ENCODE measurements at regions not wholly inside any gene's neighbourhood (a gene's known extent, or its start where the extent isn't known, plus 50 kb on each side); places are given as distances from the start of the nearest gene placed in this dataset.
"Not testable (repeated sequence)": the region's sequence is repeated elsewhere in the genome, so short reads cannot be mapped to it uniquely, and the experiment has no call there.

DNA sequence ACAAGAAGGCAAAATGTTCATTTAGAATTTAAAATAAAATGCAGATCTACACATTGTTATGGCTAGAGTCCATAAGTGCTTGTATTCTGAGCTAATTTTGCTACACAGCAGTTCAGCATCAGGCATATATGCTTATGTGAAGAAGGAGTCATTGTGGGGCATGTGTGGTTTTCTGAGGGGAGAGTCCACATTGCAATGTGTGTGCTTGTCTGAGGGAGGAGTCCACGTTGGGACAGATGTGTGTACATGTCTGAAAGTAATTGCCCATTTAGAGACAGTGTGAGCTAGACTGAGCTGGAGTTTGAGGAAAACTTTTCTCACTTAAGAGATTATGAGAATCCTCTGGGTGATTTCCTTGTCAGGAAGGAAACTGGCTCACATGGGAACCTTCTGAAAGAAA lies 767.9 kb downstream of the TMEM121 start:
- Histone ChIP-seq H3K27ac (ENCODE audit: insufficient read depth, low read depth, low read length) (no peak overlapping the region), H3K9ac (replicated peaks; ENCODE audit: extremely low read depth, insufficient read depth, low read length) (no peak overlapping the region), H3K27me3 (ENCODE audit: control insufficient read depth in 2 of 2, insufficient read depth in 2 of 2, low read length in 2 of 2) (no peaks in the 10 kb centered on the region), H3K4me1 (ENCODE audit: control insufficient read depth, extremely low read depth, insufficient read depth, low read length) (no peaks in the 10 kb centered on the region), H2AFZ (ENCODE audit: low read depth, low read length) (no peak overlapping the region), H3K9me1 (replicated peaks; ENCODE audit: control insufficient read depth, extremely low read depth, insufficient read depth, low read length) (no peaks in the 10 kb centered on the region), H3K9me3 (replicated peaks; ENCODE audit: control insufficient read depth, insufficient read depth, low read length) (peaks cover 2% of the 10 kb centered on the region), H3K4me2 (ENCODE audit: insufficient read depth, low read length) (no peak overlapping the region), H3K4me3 (replicated peaks in 1 of 3; ENCODE audit: insufficient read depth in 1 of 3, low read depth in 1 of 3, low read length in 3 of 3) (no peak overlapping the region), H3K79me2 (ENCODE audit: control insufficient read depth, insufficient read depth, low read length) (no peaks in the 10 kb centered on the region), H4K20me1 (replicated peaks; ENCODE audit: control insufficient read depth, extremely low read depth, insufficient read depth, low read length) (no peaks in the 10 kb centered on the region), H3K36me3 (ENCODE audit: control insufficient read depth in 2 of 2, extremely low read depth in 1 of 2, insufficient read depth in 2 of 2, low read length in 2 of 2) (no peaks in the 10 kb centered on the region)
- FAIRE-seq (no peak), DNase-seq (ENCODE audit: low read depth, low spot score) (no peak)
- ChIA-PET POLR2A (no interaction called here), CTCF (no interaction called here)
- intact Hi-C loops (cut with micrococcal nuclease), result no loop called here
- no TSS peak for BruUV-seq (replicated peaks)
- TF ChIP-seq MYC (IDR thresholded peaks at IDR 0.05; ENCODE audit: low read depth, low read length), result no peak
- TF ChIP-seq, protein P1, sequence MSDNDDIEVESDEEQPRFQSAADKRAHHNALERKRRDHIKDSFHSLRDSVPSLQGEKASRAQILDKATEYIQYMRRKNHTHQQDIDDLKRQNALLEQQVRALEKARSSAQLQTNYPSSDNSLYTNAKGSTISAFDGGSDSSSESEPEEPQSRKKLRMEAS (IDR thresholded peaks at IDR 0.05; ENCODE audit: insufficient read depth, insufficient read length), result no peak
- TF ChIP-seq FOS (IDR thresholded peaks at IDR 0.05; ENCODE audit: borderline replicate concordance, insufficient read depth, low read length), result no peak
- no peak for TF ChIP-seq POLR2AphosphoS5 (IDR thresholded peaks at IDR 0.05; ENCODE audit: insufficient read depth, low read depth, low read length)
- no peak for TF ChIP-seq JUN (IDR thresholded peaks at IDR 0.05; ENCODE audit: borderline replicate concordance, insufficient read depth, insufficient read length, low read depth)
- no peak for TF ChIP-seq POLR2A (IDR thresholded peaks at IDR 0.05; ENCODE audit: low read depth, low read length)
- no peak for TF ChIP-seq GATA2 (IDR thresholded peaks at IDR 0.05; ENCODE audit: insufficient read depth, insufficient read length, low read depth, low read length)
- TF ChIP-seq, protein P2, sequence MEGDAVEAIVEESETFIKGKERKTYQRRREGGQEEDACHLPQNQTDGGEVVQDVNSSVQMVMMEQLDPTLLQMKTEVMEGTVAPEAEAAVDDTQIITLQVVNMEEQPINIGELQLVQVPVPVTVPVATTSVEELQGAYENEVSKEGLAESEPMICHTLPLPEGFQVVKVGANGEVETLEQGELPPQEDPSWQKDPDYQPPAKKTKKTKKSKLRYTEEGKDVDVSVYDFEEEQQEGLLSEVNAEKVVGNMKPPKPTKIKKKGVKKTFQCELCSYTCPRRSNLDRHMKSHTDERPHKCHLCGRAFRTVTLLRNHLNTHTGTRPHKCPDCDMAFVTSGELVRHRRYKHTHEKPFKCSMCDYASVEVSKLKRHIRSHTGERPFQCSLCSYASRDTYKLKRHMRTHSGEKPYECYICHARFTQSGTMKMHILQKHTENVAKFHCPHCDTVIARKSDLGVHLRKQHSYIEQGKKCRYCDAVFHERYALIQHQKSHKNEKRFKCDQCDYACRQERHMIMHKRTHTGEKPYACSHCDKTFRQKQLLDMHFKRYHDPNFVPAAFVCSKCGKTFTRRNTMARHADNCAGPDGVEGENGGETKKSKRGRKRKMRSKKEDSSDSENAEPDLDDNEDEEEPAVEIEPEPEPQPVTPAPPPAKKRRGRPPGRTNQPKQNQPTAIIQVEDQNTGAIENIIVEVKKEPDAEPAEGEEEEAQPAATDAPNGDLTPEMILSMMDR (IDR thresholded peaks at IDR 0.05; ENCODE audit: extremely low read depth in 1 of 2, insufficient read depth in 1 of 2, low read depth in 1 of 2, low read length in 2 of 2), result no peak
- TF ChIP-seq EZH2 (IDR thresholded peaks at IDR 0.05; ENCODE audit: borderline replicate concordance, low read depth, low read length, severe bottlenecking), result no peak
- dilution Hi-C loops (cut with MboI; ENCODE audit: extremely low pct_ligation_motif_present, low sequenced_read_pairs), result no loop called here

DNA sequence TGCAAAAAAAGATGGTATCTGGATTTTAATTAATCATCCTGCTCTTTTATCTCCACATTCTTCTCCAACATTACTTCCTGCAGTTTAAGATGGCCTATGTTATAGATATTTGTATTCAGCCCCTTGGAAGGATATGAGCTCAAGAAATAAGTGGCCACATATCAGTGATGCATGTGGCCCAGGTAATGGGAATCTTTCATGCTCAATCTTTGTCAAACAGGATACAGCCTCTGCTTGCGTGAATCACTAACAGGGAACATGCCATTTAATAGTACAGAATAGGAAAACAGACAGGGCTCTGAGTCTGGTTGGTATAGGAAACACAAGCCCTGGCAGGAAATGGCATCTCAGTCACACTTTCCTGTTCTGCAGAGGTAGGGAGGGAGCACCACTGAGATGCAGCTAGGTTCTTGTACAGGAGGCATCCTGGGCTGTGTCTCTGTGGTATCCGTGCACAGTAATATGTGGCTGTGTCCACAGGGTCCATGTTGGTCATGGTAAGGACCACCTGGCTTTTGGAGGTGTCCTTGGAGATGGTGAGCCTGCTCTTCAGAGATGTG lies 774.6 kb downstream of the TMEM121 start:
- H3K79me2 ChIP-seq (ENCODE audit: control insufficient read depth, insufficient read depth, low read length); H3K27me3 ChIP-seq (ENCODE audit: control insufficient read depth in 2 of 2, insufficient read depth in 2 of 2, low read length in 2 of 2); H3K9me3 ChIP-seq (replicated peaks; ENCODE audit: control insufficient read depth, insufficient read depth, low read length); BruUV-seq (replicated peaks); dilution Hi-C loops (cut with MboI; ENCODE audit: extremely low pct_ligation_motif_present, low sequenced_read_pairs); H4K20me1 ChIP-seq (replicated peaks; ENCODE audit: control insufficient read depth, extremely low read depth, insufficient read depth, low read length); CTCF ChIA-PET; H3K4me1 ChIP-seq (ENCODE audit: control insufficient read depth, extremely low read depth, insufficient read depth, low read length); H3K4me3 ChIP-seq (replicated peaks in 1 of 3; ENCODE audit: insufficient read depth in 1 of 3, low read depth in 1 of 3, low read length in 3 of 3); H3K9ac ChIP-seq (replicated peaks; ENCODE audit: extremely low read depth, insufficient read depth, low read length); H3K9me1 ChIP-seq (replicated peaks; ENCODE audit: control insufficient read depth, extremely low read depth, insufficient read depth, low read length); intact Hi-C loops (cut with micrococcal nuclease); H2AFZ ChIP-seq (ENCODE audit: low read depth, low read length); H3K27ac ChIP-seq (ENCODE audit: insufficient read depth, low read depth, low read length); H3K4me2 ChIP-seq (ENCODE audit: insufficient read depth, low read length); FAIRE-seq; POLR2A ChIA-PET; DNase-seq (ENCODE audit: low read depth, low spot score); H3K36me3 ChIP-seq (ENCODE audit: control insufficient read depth in 2 of 2, extremely low read depth in 1 of 2, insufficient read depth in 2 of 2, low read length in 2 of 2): not testable (repeated sequence)

DNA sequence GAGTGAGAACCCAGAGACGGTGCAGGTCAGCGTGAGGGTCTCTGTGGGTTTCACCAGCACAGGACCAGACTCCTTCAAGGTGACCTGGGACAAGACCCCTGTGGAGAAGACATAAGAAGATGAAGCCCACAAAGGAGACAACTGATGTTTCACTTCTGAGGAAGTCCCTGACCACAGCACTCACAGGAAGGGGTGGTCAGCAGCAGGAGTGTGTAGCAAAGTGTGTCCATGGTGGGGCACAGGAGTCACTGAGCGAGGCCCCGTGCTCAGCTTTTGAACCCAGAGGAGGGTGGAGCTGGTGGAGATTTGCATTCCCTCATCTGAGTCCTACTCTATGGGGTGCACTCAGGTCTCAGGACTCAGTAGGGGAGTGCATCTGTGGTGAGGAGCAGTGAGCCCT lies 775.2 kb downstream of the TMEM121 start:
- CTCF ChIA-PET; H3K27me3 ChIP-seq (ENCODE audit: control insufficient read depth in 2 of 2, insufficient read depth in 2 of 2, low read length in 2 of 2); BruUV-seq (replicated peaks); H3K4me1 ChIP-seq (ENCODE audit: control insufficient read depth, extremely low read depth, insufficient read depth, low read length); intact Hi-C loops (cut with micrococcal nuclease); H3K9me3 ChIP-seq (replicated peaks; ENCODE audit: control insufficient read depth, insufficient read depth, low read length); POLR2A ChIA-PET; H3K36me3 ChIP-seq (ENCODE audit: control insufficient read depth in 2 of 2, extremely low read depth in 1 of 2, insufficient read depth in 2 of 2, low read length in 2 of 2); FAIRE-seq; H3K27ac ChIP-seq (ENCODE audit: insufficient read depth, low read depth, low read length); H3K4me3 ChIP-seq (replicated peaks in 1 of 3; ENCODE audit: insufficient read depth in 1 of 3, low read depth in 1 of 3, low read length in 3 of 3); DNase-seq (ENCODE audit: low read depth, low spot score); dilution Hi-C loops (cut with MboI; ENCODE audit: extremely low pct_ligation_motif_present, low sequenced_read_pairs); H4K20me1 ChIP-seq (replicated peaks; ENCODE audit: control insufficient read depth, extremely low read depth, insufficient read depth, low read length); H3K4me2 ChIP-seq (ENCODE audit: insufficient read depth, low read length); H3K9ac ChIP-seq (replicated peaks; ENCODE audit: extremely low read depth, insufficient read depth, low read length); H3K79me2 ChIP-seq (ENCODE audit: control insufficient read depth, insufficient read depth, low read length); H3K9me1 ChIP-seq (replicated peaks; ENCODE audit: control insufficient read depth, extremely low read depth, insufficient read depth, low read length); H2AFZ ChIP-seq (ENCODE audit: low read depth, low read length): not testable (repeated sequence)

Data from endothelial cell of umbilical vein (primary cell).